ENCODE measurements at regions not wholly inside any gene's neighbourhood (a gene's known extent, or its start where the extent isn't known, plus 50 kb on each side); places are given as distances from the start of the nearest gene placed in this dataset.

DNA sequence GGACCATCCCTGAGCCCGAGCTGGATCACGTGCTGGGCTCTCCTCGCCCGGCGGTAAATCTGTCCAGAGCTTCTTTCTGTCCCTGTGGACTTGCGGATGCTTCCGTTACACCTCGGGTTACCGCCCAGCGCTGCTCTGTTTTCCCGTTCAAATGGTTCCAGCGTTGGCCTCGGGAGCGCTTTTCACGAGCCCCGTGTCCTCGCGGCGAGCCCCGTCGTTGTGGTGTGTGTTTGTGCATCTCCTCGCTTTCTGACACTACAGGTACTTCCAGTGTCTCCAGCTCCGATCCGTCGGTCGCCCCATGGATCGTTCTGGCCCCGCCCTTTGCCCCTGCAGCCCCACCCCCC, 77.4 kb downstream of the RTP5 start:
- no peak for ATAC-seq
- TF ChIP-seq POU6F1 (CRISPR knock-in tag; IDR thresholded peaks at IDR 0.05; ENCODE audit: borderline replicate concordance, low read depth) (no peak), RARB (CRISPR knock-in tag; IDR thresholded peaks at IDR 0.05) (no peak), PPARA (CRISPR knock-in tag; IDR thresholded peaks at IDR 0.05; ENCODE audit: borderline replicate concordance) (no peak)

DNA sequence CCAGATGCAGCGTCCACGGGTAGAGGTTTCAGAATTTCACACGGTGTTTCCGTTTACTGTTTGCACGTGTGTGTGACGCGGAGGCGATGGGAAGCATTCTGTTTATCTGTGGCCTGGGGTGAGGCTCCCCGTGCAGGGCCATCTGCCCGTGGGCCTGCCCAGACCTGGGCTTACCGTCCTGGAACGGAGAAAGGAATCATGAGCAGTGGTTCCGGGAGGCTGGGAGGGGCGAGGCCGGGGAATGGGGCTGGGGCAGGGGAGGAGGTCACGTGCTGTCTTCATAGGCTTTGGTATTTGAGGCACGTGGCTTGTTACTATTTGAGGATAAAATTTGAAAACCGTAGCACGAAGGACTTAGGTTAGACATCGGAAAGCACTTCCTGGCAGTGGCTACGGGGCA, 77.9 kb downstream of the RTP5 start:
- no peak for TF ChIP-seq ZNF8 (CRISPR knock-in tag; IDR thresholded peaks at IDR 0.05)
- no peak for TF ChIP-seq CSDC2 (CRISPR knock-in tag; IDR thresholded peaks at IDR 0.05)
- no peak for TF ChIP-seq SNAI2 (CRISPR knock-in tag; IDR thresholded peaks at IDR 0.05)
- no peak for TF ChIP-seq OSR1 (CRISPR knock-in tag; IDR thresholded peaks at IDR 0.05)
- no peak for TF ChIP-seq TCF4 (CRISPR knock-in tag; IDR thresholded peaks at IDR 0.05; ENCODE audit: borderline replicate concordance)
- no peak for TF ChIP-seq TOX (CRISPR knock-in tag; IDR thresholded peaks at IDR 0.05; ENCODE audit: borderline replicate concordance)
- no peak for TF ChIP-seq CSRNP3 (CRISPR knock-in tag; IDR thresholded peaks at IDR 0.05)
- TF ChIP-seq ARNTL (CRISPR knock-in tag; IDR thresholded peaks at IDR 0.05; ENCODE audit: borderline replicate concordance, low read depth), result no peak
- TF ChIP-seq TSHZ2 (CRISPR knock-in tag; IDR thresholded peaks at IDR 0.05), result no peak
- no peak for TF ChIP-seq ZC3H10 (CRISPR knock-in tag; IDR thresholded peaks at IDR 0.05)
- no peak for TF ChIP-seq ZNF565 (CRISPR knock-in tag; conservative IDR thresholded peaks at IDR 0.05; ENCODE audit: low read depth)
- no peak for TF ChIP-seq ISL1 (CRISPR knock-in tag; IDR thresholded peaks at IDR 0.05)
- no peak for TF ChIP-seq ESRRG (CRISPR knock-in tag; IDR thresholded peaks at IDR 0.05)
- no peak for TF ChIP-seq RARB (CRISPR knock-in tag; IDR thresholded peaks at IDR 0.05)
- no peak for TF ChIP-seq ZFP3 (CRISPR knock-in tag; IDR thresholded peaks at IDR 0.05)
- TF ChIP-seq BACH2 (CRISPR knock-in tag; IDR thresholded peaks at IDR 0.05; ENCODE audit: borderline replicate concordance), result no peak
- ATAC-seq, result no peak

GRCh38 chr2:241947876-241948275, 78.3 kb downstream of the RTP5 start:
- ATAC-seq, result no peak
- TF ChIP-seq ZNF8 (CRISPR knock-in tag; IDR thresholded peaks at IDR 0.05), result no peak
- TF ChIP-seq ARNTL (CRISPR knock-in tag; IDR thresholded peaks at IDR 0.05; ENCODE audit: borderline replicate concordance, low read depth), result no peak
- no peak for TF ChIP-seq CSDC2 (CRISPR knock-in tag; IDR thresholded peaks at IDR 0.05)
- TF ChIP-seq ZNF565 (CRISPR knock-in tag; conservative IDR thresholded peaks at IDR 0.05; ENCODE audit: low read depth), result no peak
- no peak for TF ChIP-seq SNAI2 (CRISPR knock-in tag; IDR thresholded peaks at IDR 0.05)

DNA sequence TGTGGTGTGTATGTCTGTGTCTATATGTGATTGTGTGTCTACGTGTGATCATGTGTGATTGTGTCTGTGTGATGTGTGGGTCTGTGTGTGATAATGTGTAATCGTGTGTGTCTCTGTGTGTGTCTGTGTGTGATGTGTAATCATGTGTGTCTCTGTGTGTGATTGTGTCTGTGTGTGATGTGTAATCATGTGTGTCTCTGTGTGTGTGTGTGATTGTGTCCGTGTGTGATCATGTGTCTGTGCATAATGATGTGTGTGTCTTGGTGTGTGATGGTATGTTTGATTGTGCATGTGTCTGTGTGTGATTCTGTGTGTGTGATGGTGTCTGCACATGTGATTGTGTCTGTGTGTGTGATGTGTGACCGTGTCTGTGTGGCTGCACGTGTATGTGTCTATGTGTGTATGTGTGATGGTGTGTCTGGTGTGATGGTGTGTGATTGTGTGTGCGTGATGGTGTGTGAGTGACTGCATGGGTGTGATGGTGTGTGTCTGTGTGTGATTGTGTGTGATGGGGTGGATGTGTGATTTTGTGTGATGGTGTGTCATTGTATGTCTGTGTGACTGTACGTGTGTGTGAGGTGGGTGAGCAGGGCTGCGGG, 78.9 kb downstream of the RTP5 start:
- ATAC-seq, result no peak
- TF ChIP-seq GLIS3 (CRISPR knock-in tag; IDR thresholded peaks at IDR 0.05) (no peak), TSHZ2 (CRISPR knock-in tag; IDR thresholded peaks at IDR 0.05) (no peak), SNAI2 (CRISPR knock-in tag; IDR thresholded peaks at IDR 0.05) (no peak), ZFP30 (CRISPR knock-in tag; IDR thresholded peaks at IDR 0.05) (no peak)

Measured in SK-N-SH treated with all-trans-retinoic acid at 6 μM for 48 hours (cell line).